HG03439 (cell line): ENCODE measurements at regions not wholly inside any gene's neighbourhood (a gene's known extent, or its start where the extent isn't known, plus 50 kb on each side); places are given as distances from the start of the nearest gene placed in this dataset.

Experiments used
- ATAC-seq: cut with Tn5 transposase; IDR thresholded peaks from one replicate; pipeline ENCODE4 v1.9.1; 2021; ENCODE audit warnings: mild to moderate bottlenecking, moderate library complexity; ENCODE audit not compliant: unreplicated experiment

DNA sequence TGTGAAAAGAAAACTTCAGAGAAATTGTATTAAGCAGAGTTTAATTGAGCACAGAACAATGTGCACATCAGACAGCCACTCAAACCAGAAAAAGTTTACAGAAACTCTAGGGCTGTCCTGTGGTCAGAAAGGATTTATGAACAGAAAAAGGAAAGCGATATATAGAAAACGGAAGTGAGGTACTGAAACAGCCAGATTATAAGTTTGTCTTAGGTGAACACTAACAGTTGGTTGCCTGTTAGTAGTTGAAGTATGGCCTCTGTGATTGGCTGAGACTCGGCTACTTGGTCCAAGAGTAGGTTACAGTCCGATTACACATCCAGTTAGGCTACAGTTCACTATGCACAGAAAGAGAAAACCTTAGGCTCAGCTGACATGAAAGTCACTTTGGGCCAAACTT, 1232.5 kb upstream of the RAG2 start:
- no peak for ATAC-seq

DNA sequence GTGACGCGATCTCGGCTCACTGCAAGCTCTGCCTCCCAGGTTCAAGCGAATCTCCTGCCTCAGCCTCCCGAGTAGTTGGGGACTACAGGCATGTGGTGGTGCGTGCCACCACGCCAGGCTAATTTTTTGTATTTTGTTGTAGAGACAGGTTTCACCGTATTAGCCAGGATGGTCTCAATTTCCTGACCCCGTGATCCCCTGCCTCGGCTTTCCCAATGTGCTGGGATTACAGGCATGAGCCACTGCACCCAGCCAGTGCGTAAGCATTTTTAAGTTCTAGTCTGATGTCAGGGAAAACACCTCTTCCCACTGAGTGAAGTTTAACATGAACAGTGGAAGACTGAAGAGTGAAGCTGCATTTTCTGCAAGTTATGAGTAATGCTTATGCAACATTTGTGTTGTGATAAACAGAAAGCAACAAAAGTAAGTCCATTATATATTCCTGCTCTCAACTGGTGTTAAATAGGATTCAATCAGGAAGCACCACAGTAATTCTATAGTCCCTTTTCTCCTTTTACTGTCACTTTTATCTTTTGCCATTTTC, 1219.8 kb upstream of the RAG2 start:
- ATAC-seq, result no peak

DNA sequence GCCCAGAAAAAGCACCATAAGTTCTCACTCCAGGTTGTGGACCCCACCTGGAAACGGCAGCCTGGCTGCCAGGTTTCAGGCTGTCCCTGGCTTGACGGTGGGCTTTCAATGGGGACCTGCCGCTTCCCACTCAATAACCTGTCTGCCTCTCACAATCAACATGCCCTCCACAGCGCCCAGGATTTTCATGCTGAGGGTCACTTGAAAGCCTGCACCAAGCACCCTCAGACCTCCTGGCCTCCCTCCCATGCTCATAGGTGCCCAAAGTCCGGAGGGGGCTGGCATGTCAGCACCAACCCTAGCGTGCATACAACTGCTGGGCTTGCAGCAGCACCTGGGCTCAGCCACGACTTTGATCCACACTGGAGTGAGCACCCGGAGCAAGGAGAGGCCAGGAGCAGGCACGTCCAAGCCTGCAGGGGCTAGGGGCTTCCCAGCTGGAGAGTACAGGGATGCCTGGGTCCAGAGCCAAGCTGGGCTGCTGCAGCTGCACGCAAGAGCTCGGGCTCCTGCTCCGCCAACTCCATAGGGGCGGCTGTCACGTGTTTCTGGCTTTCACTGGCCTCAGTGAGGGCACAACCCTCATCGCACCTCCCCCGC, 1214.3 kb upstream of the RAG2 start:
- ATAC-seq, result no peak

DNA sequence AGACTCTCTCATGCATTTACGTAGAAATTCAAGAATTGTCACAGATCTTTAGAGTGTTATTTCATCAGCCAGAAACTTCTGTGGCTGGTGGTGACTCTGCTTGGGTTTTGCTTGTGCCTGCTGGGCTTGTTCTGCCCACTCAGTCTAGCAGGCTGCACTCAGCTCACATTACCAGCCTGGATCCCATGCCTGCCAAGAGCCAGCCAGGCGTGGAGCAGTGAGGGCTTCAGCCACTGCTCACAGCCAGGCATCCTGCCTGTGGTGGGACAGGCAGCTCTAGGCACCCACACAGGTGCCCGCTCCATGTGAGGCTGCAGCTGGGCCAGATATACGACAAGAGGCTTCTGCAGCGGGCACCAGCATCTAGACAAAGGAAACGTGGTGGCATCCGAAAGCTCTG, 1213.3 kb upstream of the RAG2 start:
- ATAC-seq, result no peak

DNA sequence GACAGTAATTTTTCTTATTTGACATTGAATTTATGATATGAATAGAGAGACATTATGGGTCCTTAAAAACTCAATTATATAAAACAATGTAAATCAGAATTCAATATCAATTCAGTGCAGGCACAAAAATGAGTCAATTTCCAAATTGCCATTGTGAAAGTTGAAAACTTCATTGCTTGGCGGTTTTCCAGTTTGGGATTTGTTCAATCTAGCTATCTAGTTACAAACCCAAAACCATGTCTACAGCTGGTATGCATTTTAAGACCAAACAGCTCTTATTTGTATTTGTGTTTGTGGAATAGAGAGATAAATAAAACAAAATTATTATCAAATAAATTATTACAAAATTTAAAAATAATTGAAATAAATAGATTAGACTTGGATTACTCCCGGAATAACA, 1206.6 kb upstream of the RAG2 start:
- no peak for ATAC-seq

DNA sequence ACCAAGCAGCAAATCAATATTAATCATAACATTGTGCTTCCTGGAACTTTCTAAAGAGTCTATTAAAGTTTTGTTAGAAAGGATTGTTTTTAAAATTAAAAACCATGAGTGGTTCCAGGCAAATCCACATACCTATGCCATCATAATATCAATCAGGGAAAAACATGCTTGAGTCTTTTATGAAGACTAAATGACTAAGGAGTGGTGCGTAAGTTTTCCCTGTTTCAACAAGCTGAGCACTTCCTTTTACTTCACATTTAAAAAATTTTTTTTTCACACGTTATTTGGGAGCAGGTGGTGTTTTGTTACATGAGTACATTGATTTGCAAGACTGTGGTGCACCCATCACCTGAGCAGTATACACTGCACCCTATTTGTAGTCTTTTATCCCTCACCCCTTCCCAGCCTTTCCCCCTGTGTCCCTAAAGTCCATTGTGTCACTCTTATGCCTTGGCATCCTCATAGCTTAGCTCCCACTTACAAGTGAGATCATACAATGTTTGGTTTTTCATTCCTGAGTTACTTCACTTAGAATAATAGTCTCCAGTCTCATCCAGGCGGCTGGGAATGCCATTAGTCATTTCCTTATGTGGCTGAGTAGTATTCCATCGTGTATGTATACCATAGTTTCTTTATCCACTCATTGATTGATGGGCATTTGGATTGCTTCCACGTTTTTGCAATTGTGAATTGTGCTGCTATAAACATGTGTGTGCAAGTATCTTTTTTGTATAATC, 1190.3 kb upstream of the RAG2 start:
- no peak for ATAC-seq

DNA sequence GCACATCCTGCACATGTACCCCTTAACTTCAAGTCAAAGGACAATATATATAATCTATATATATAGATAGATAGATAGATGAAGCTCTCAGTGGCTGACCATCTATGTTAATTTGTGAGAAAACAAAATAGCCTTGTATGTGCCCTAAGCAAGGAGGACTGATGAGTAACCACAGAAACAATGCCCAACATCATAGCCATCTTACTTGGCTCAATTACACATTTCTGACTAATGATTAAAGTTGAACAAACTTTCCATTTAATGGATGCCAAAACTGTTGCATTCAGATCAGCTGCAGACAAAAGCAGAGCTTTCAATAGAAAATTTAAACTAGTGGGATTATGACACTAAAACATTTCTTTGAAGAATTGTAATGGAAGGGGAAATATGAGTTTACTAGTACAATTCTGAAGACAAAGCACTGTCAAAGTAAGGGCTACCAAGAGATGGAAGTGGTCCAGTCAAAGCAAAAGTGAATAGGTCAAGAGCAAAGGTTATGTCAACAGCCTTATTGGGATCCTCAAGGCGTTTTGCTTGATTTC, 1188.2 kb upstream of the RAG2 start:
- no peak for ATAC-seq

DNA sequence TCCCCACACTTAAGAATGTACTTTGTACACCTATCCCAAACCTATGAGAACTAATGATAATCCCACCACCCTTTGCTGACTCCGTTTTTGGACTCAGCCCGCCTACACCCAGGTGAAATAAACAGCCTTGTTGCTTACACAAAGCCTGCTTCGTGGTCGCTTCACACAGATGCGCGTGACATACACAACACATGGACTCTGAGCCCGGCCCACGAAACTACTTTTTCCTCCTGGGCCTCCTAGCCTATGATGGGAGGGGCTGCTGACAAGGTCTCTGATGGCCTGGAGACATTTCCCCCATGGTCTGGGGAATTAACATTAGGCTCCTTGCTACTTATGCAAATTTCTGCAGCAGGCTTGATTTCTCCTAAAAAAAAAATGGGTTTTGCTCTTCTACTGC, 1176.4 kb upstream of the RAG2 start:
- no peak for ATAC-seq

DNA sequence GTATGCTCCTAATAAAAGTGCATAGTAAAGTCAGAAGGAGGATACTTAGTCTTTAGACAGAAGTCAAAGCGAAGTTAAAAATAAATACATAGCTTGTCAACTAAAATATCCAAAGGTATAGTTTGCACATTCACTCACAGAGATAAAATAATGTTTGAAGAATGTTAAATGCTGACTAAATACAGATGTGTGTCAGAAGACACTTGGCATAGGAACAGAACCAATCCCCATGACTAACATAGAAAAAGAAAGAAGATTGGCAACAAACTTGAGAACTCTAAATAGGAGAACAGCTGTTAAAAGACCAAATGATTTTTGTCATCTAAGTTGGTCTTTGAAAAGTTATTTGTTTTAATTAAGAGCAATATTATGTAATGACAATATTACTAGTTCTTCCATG, 1172.1 kb upstream of the RAG2 start:
- no peak for ATAC-seq

DNA sequence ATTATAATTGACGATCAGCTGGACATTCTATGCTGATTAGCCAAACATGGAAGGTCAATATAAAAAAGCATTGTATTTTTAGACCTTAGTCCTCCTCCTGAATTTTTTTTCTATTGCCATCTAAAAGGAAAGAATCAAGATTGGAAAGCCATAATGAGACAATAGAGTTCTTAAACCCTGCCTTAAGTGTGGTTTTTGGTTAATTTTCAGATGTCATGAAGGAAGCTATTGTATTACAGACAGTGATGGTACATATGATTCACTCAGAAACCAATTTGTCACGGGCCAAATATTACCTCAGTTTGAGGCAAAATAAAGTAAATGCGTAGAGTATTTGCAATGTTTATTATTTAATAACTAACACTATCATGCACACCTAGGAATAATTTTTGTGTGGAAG, 1164.0 kb upstream of the RAG2 start:
- no peak for ATAC-seq

DNA sequence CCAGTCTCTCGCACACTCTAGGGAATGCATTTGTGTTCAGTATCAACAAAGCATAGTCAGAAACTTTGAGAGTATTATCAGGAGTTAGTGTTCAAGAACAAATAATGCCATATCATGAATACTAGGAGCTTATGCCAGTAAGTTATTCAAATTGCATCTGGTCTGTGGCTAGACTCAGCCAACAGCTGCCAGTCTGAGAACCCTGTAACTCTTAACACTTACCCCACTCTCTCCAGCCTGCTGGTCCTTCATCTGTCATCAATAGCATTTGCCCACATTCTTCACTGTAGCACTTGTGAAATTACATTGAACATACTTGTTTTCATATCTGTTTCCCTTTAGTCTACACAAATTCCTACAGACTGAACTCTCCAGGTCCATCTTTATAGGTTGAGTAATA, 1157.5 kb upstream of the RAG2 start:
- ATAC-seq, result no peak

DNA sequence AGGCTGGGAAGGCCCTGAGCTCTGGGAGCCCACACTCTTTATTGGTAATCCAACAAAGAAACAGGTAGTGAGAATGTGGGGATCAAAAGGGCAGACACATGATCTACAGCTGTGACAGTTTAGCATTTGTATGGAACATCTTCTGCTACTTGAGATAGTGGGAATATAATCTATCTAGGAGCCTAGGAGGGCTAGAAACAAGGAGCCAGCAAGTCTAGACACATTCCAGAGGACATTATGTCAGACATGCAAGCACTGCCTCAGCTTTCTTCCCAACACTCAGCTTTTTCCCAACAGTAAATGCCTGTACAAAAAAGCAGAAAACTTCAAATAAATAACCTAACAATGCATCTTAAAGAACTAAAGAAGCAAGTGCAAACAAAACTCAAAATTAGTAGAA, 1150.6 kb upstream of the RAG2 start:
- no peak for ATAC-seq

DNA sequence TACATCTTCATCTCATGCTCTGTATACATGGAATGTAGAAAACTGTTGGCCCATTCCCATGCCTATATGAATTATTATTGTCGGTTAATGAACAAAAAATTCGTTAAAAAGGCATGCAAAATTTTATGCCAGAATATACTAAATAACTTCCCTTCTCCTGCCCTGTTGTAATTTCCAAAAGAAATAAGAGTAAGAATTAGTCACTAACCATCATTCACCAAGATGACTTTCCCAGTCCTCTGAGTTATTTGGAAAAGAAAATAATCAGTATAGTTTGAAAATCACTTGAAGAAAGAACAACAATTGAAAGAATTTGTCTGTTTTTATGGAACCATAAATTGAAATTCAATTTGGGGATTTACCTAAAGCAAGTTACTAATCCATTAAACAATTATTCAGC, 1149.1 kb upstream of the RAG2 start:
- no peak for ATAC-seq

DNA sequence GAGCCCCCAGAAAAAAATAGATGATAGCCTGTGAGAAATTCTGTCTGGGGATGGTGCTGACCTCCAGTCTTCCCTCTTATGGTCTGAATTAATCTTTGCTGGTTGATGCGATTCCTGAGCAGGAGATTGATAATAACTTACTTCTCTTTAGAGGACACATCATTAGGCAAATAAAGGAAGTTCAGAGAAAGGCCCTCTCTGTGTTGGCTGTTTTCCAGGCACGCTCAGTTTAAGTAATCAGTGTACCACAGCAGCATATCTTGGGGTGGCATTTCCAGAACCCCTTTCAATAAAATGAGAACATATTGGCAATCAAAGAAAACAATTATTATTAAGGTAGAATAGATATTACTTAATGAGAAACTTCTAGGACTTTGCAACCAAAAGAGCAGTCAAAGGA, 1129.3 kb upstream of the RAG2 start:
- ATAC-seq, result no peak

DNA sequence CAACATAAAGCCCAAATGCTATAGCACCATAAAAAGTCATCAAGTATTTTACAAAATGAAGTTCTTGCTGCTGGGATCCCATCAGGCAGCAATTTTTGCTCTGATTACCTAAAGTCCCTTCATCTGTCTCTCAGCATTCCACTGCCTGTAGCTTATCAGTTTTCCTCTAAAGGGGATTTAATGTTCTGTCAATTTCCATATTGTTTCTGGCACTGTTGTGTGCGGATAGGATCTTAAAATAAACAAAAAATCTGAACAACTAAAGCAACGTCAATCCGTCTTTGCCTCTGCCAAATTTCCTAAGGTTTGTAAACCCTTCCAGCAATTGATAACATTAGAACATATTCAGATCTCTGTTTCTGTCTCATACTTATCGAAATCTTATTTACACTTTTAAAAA, 1126.3 kb upstream of the RAG2 start:
- ATAC-seq, result no peak

DNA sequence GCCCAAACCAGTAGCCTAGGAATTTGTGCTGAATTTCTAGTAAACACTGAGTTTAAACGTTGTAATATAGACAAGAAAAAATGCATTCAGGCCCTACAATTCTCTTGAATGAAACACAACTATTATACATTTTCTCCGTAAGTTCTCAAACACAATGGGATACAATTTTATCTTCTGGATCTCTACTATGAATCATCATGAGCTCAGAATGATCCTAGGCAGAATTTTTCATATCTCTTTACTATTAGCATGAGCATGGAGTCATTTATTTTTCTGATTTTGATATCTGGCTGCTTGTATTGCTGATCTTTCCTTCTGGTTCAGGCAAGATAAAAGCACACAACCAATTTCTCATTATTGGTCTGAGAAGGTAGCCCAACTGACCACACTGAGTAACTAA, 1123.4 kb upstream of the RAG2 start:
- no peak for ATAC-seq

DNA sequence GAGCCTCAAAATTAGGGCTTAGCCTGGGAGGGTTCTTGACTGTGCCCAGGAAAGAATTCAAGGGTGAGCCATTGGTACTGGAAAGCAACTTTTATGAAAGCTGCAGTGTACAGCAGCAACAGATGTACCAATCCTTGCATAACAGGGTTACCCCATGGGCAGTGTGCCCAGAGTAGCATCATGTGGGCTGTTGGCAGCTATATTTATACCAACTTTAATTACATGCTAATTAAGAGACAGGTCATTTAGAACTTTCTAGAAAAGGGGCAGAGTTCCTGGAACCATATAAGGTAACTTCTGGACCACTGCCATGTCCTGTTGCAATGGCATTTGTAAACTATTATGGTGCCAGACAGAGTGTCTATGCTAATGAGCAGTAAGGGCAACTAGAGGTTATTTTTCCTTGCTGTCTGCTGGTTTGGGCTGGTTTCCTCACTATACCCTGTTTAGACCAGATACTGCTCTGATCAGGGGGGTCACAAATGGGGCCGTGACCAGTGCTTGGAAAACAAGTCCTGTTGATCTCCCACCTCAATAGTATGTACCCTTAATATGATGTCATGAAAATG, 1120.5 kb upstream of the RAG2 start:
- no peak for ATAC-seq

DNA sequence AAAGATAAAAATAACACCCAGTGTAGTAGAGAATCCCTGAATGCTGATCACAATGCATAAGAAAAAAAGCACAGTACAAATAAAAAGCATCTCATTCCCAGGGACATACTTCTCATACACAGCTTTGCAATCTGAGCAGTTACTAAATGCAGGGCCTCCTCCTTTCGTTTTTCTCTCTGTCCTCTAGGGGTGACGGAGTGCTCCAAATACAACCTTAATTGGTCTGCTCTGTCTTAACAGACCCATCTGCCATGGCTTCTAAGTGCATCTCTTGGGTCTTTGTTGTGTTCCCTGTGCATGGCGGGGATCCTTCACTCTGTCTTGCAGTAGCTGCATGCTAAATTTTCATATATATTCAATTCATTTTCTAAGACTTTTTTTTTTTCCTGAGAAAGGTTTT, 1114.2 kb upstream of the RAG2 start:
- ATAC-seq, result no peak

DNA sequence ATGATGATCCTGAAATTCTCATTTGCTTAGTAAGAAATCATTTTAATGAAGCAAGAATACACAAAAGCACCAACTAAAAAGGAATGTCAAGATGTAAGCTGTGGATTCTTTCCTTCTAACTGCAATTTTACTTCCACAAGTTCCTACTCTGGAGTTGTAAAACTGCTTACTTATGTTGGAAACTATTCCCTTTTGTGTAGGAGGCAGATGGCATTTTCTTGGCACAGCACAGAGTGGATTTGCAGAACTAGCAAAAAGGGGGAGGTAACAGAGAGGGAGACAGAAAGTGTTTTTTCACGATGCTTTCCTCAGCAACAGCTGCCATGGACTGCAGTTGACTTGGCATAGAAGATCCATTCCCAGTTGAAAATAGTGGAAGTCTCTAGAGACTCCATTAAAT, 1112.0 kb upstream of the RAG2 start:
- ATAC-seq, result no peak

DNA sequence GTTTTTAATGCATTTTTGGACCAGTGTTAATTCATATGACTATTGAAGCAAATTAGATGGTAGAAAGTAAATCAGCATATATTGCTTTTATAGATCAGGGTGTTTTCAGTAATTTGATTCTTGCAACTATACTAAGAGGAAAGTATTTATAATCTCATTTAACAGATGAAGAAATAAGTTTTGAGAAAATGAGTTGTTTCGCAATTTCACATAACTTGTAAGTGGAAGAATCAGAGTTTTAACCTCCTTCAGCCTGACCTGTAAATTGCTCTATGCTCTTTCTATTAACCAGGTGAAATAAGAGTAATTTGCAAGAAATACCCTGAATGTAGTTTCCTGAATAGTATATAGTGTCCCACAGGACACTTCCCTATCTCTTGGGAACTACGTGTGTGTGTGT, 1106.8 kb upstream of the RAG2 start:
- no peak for ATAC-seq

DNA sequence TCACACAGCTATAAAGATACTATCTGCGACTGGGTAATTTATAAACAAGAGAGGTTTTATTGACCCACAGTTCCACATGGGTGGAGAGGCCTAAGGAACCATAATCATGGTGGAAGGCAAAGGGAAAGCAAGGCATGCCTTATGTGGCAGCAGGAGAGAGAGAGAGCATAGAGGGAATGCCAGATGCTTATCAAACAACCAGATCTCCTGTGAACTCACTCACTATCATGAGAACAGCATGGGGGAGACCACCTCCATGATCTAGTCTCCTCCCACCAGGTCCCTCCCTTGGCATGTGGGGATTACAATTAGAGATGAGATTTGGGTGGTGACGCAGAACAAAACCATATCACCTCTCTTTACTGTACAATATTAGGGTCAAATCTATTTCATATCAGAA, 1101.6 kb upstream of the RAG2 start:
- no peak for ATAC-seq

DNA sequence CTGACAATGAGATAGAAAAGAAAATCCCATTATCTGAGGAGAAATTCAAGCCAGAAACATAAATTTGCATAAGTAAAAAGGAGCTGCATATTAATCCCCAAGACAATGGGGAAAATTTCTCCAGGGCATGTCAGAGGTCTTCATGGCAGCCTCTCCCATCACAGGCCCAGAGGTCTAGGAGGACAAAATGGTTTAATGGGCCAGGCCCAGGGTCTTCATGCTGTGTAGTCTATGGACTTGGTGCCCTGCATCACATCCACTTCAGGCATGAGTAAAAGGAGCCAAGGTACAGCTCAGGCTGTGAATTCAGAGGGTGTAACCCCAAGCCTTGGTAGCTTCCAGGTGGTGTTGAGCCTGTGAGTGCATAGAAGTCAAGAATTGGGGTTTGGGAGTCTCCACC, 1097.2 kb upstream of the RAG2 start:
- no peak for ATAC-seq
